Skeletal muscle satellite cell (primary cell): ENCODE measurements at regions not wholly inside any gene's neighbourhood (a gene's known extent, or its start where the extent isn't known, plus 50 kb on each side); places are given as distances from the start of the nearest gene placed in this dataset.

Experiments
- H3K27me3 ChIP-seq: 2 replicates; pipeline ENCODE4 v1.7.0; 2013; ENCODE audit warnings: low read length; ENCODE audit not compliant: control insufficient read depth, insufficient read depth
- H3K36me3 ChIP-seq: 2 replicates; pipeline ENCODE4 v1.7.0; 2013; ENCODE audit warnings: mild to moderate bottlenecking, control low read depth, low read length; ENCODE audit not compliant: insufficient read depth
- H3K4me1 ChIP-seq: 2 replicates; pipeline ENCODE4 v1.7.0; 2013; ENCODE audit warnings: low read length; ENCODE audit not compliant: control insufficient read depth, insufficient read depth
- H3K4me2 ChIP-seq: 2 replicates; pipeline ENCODE4 v1.7.0; 2013; ENCODE audit warnings: mild to moderate bottlenecking, low read length
- H3K4me3 ChIP-seq: 2 replicates; pipeline ENCODE4 v1.7.0; 2013; ENCODE audit warnings: low read length
- H3K9ac ChIP-seq: 2 replicates; pipeline ENCODE4 v1.7.0; 2013; ENCODE audit warnings: mild to moderate bottlenecking, low read depth, low read length, moderate library complexity
- H3K9me3 ChIP-seq: replicated peaks from 2 replicates; pipeline ENCODE4 v1.7.0; 2013; ENCODE audit warnings: mild to moderate bottlenecking, control low read depth, low read length

- Histone ChIP-seq H3K9me3 (no peaks in the 10 kb centered on the region), H3K4me3 (no peak overlapping the region), H3K4me2 (no peak overlapping the region), H3K36me3 (no peaks in the 10 kb centered on the region), H3K4me1 (peaks cover 4% of the 10 kb centered on the region), H3K27me3 (no peaks in the 10 kb centered on the region), H3K9ac (no peak overlapping the region)
Observed at GRCh38 chr2:230643576-230644291, 68.9 kb upstream of the CAB39 start.

DNA sequence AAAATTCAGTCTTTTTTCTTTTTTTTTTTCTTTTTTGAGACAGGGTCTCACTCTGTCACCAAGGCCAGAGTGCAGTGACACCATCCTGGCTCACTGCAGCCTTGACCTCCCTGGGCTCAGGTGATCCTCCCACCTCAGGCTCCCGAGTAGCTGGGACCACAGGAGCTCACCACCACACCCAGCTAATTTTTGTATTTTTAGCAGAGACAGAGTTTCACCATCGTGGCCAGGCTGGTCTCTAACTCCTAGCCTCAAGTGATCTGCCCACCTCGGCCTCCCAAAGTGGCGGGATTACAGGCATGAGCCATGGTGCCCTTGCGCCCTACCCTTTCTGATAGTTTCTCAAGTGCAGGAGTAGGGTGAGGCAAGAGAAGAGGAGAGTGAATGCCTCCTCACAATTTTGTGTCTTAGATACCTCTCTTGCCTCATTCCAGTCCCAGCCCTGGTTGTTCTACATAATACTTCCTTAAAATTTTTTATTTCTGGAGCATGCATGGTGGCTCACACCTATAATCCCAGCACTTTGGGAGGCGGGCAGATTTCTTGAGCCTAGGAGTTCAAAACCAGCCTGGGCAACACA lies 68.2 kb upstream of the CAB39 start:
- no peaks in the 10 kb centered on the region for H3K27me3 ChIP-seq
- no peak overlapping the region for H3K9ac ChIP-seq

GRCh38 chr2:230648356-230648755 lies 64.3 kb upstream of the CAB39 start:
- Histone ChIP-seq H3K4me1 (peaks cover 7% of the 10 kb centered on the region), H3K9ac (no peak overlapping the region), H3K4me3 (no peak overlapping the region), H3K27me3 (no peaks in the 10 kb centered on the region), H3K9me3 (no peaks in the 10 kb centered on the region), H3K4me2 (no peak overlapping the region), H3K36me3 (no peaks in the 10 kb centered on the region)

More for the DNA sequence above, 68.2 kb upstream of the CAB39 start:
- Histone ChIP-seq H3K36me3 (no peaks in the 10 kb centered on the region), H3K4me1 (peaks cover 4% of the 10 kb centered on the region), H3K9me3 (no peaks in the 10 kb centered on the region), H3K4me2 (no peak overlapping the region), H3K4me3 (no peak overlapping the region)

DNA sequence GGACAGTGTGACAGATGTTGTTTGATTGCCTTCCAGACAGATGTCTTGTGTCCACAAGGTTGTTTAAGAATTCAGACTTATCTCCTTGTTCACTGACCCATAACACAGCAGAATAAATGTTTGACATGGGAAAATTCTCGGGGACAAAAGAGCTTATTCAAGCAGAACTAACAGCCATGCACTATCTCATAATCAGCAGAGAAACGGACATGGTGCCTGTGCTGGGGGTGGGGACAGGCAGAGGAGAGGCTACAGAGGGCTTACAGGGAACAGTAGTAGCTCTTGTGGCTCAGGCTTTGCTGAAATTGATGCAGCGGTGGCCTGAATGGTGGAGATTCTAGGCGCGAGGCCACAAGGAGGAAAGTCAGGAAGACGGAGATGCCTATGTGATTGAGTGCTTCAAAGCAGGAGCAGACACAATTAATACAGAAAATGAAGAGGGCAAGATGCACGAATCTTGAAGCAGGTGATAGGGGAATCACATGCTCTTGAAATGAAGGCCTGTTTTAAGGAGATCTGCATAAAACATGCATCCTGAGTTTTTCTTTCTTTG lies 62.0 kb upstream of the CAB39 start:
- H3K9me3 ChIP-seq = no peaks in the 10 kb centered on the region
- H3K4me1 ChIP-seq = peaks cover 7% of the 10 kb centered on the region
- H3K27me3 ChIP-seq = no peaks in the 10 kb centered on the region
- no peaks in the 10 kb centered on the region for H3K36me3 ChIP-seq
- H3K9ac ChIP-seq = peak overlapping the region; percentile 0
- H3K4me3 ChIP-seq = no peak overlapping the region
- H3K4me2 ChIP-seq = peak overlapping the region; percentile 5

DNA sequence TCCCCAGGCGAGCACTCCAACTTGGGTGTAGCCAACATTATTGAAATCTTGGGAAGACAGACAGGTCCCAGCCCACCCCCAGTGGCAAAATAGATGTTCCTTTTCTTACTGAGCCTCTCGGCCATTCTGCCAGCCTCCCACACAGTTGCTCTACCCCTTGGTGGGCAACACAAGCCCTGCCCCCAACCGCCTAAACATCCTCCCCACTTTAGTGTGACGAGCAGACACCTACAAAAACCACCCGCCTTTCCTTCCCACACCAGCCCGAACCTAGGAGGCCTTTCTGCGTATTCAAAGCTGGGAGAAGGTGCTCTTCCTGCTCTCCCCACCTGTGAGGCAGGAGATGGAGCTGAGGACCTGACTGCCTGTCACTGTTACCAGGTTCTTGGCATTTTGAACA lies 58.6 kb upstream of the CAB39 start:
- Histone ChIP-seq H3K4me2 (no peak overlapping the region), H3K4me3 (no peak overlapping the region), H3K36me3 (no peaks in the 10 kb centered on the region), H3K27me3 (no peaks in the 10 kb centered on the region), H3K9ac (no peak overlapping the region), H3K4me1 (peaks cover 7% of the 10 kb centered on the region), H3K9me3 (no peaks in the 10 kb centered on the region)

- no peaks in the 10 kb centered on the region for H3K9me3 ChIP-seq
- no peaks in the 10 kb centered on the region for H3K36me3 ChIP-seq
- no peak overlapping the region for H3K4me2 ChIP-seq
- no peaks in the 10 kb centered on the region for H3K4me1 ChIP-seq
- no peaks in the 10 kb centered on the region for H3K27me3 ChIP-seq
- H3K4me3 ChIP-seq = no peak overlapping the region
- H3K9ac ChIP-seq = no peak overlapping the region
Observed at GRCh38 chr2:230657462-230657861, 55.2 kb upstream of the CAB39 start.

DNA sequence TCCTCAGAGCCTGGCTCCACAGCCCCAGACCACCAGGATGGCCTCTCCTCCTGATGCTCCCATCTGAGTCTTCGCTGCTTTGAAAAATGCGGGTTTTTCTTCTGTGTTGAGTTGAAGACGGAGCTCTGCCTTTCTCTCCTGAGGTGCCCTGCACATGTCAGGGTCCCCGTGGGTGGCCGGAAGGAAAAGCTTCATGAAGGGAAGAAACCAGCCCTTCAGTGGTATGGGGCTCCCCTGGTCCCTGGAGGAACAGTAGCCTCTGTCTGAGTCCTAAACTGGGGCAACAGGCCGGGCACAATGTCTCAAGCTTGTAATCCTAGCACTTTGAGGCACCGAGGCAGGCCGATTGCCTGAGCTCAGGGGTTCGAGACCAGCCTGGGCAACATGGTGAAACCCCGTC lies 54.7 kb upstream of the CAB39 start:
- Histone ChIP-seq H3K36me3 (no peaks in the 10 kb centered on the region), H3K9ac (no peak overlapping the region), H3K4me2 (no peak overlapping the region), H3K27me3 (no peaks in the 10 kb centered on the region), H3K4me3 (no peak overlapping the region), H3K9me3 (no peaks in the 10 kb centered on the region), H3K4me1 (no peaks in the 10 kb centered on the region)

GRCh38 chr2:230658577-230658876 lies 54.1 kb upstream of the CAB39 start:
- no peaks in the 10 kb centered on the region for H3K9me3 ChIP-seq
- no peak overlapping the region for H3K9ac ChIP-seq
- H3K36me3 ChIP-seq = no peaks in the 10 kb centered on the region
- H3K4me3 ChIP-seq = no peak overlapping the region
- no peak overlapping the region for H3K4me2 ChIP-seq
- H3K27me3 ChIP-seq = no peaks in the 10 kb centered on the region
- H3K4me1 ChIP-seq = no peaks in the 10 kb centered on the region

GRCh38 chr2:230658877-230659652 lies 53.6 kb upstream of the CAB39 start:
- Histone ChIP-seq H3K27me3 (no peaks in the 10 kb centered on the region), H3K4me3 (no peak overlapping the region), H3K4me1 (peaks cover 3% of the 10 kb centered on the region), H3K4me2 (no peak overlapping the region), H3K36me3 (no peaks in the 10 kb centered on the region), H3K9me3 (no peaks in the 10 kb centered on the region), H3K9ac (no peak overlapping the region)

GRCh38 chr2:230660294-230661060 lies 52.2 kb upstream of the CAB39 start:
- Histone ChIP-seq H3K27me3 (no peaks in the 10 kb centered on the region), H3K9me3 (no peaks in the 10 kb centered on the region), H3K4me3 (no peak overlapping the region), H3K9ac (no peak overlapping the region), H3K36me3 (no peaks in the 10 kb centered on the region), H3K4me2 (no peak overlapping the region), H3K4me1 (peaks cover 4% of the 10 kb centered on the region)
